ENCODE measurements at regions not wholly inside any gene's neighbourhood (a gene's known extent, or its start where the extent isn't known, plus 50 kb on each side); places are given as distances from the start of the nearest gene placed in this dataset.
A peak's percentile ranks its signal among the peaks of the same experiment; 100 is the strongest.

GRCh38 chr7:22555476-22555875, 55.5 kb upstream of the STEAP1B start:
- Histone ChIP-seq H3K36me3 (ENCODE audit: control insufficient read depth, insufficient read depth, low read length) (no peaks in the 10 kb centered on the region), H2AFZ (no peak overlapping the region), H3K4me2 (ENCODE audit: low read length) (no peak overlapping the region), H3K9me3 (ENCODE audit: control insufficient read depth, low read length) (no peaks in the 10 kb centered on the region), H3K27me3 (ENCODE audit: control insufficient read depth, insufficient read depth, low read length) (no peaks in the 10 kb centered on the region), H3K79me2 (no peaks in the 10 kb centered on the region), H3K4me3 (ENCODE audit: low read depth, low read length) (no peak overlapping the region), H3K27ac (no peak overlapping the region), H3K4me1 (no peaks in the 10 kb centered on the region), H3K9ac (no peak overlapping the region)
- no peak for TF ChIP-seq CTCF (IDR thresholded peaks at IDR 0.05)

DNA sequence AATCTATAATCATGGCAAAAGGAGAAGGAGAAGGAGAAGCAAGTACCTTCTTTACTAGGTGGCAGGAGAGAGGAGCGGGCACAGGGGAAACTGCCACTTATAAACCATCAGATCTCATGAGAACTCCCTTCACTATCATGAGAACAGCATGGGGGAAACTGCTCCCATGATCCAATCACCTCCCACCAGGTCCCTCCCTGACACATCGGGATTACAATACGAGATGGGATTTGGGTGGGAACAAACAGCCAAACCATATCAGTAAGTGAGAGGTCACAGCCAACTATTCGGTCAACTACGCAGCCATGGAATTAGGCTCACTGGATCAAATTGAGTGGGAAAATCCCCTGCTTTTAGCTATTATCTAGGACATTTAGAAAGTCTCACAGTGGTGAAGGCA, 54.2 kb upstream of the STEAP1B start:
- Histone ChIP-seq H3K9ac (no peak overlapping the region), H3K9me3 (ENCODE audit: control insufficient read depth, low read length) (no peaks in the 10 kb centered on the region), H3K27ac (no peak overlapping the region), H2AFZ (no peak overlapping the region), H3K27me3 (ENCODE audit: control insufficient read depth, insufficient read depth, low read length) (no peaks in the 10 kb centered on the region), H3K4me2 (ENCODE audit: low read length) (no peak overlapping the region), H3K4me3 (ENCODE audit: low read depth, low read length) (no peak overlapping the region), H3K36me3 (ENCODE audit: control insufficient read depth, insufficient read depth, low read length) (no peaks in the 10 kb centered on the region), H3K4me1 (no peaks in the 10 kb centered on the region), H3K79me2 (no peaks in the 10 kb centered on the region)
- TF ChIP-seq CTCF (IDR thresholded peaks at IDR 0.05), result no peak

GRCh38 chr7:22551768-22552513, 52.0 kb upstream of the STEAP1B start:
- no peak overlapping the region for H3K9ac ChIP-seq
- H3K36me3 ChIP-seq (ENCODE audit: control insufficient read depth, insufficient read depth, low read length), result no peaks in the 10 kb centered on the region
- no peak overlapping the region for H3K4me2 ChIP-seq (ENCODE audit: low read length)
- TF ChIP-seq CTCF (IDR thresholded peaks at IDR 0.05), result no peak
- no peak overlapping the region for H3K4me3 ChIP-seq (ENCODE audit: low read depth, low read length)
- no peak overlapping the region for H3K27ac ChIP-seq
- no peaks in the 10 kb centered on the region for H3K9me3 ChIP-seq (ENCODE audit: control insufficient read depth, low read length)
- no peaks in the 10 kb centered on the region for H3K79me2 ChIP-seq
- no peaks in the 10 kb centered on the region for H3K4me1 ChIP-seq
- no peaks in the 10 kb centered on the region for H3K27me3 ChIP-seq (ENCODE audit: control insufficient read depth, insufficient read depth, low read length)
- H2AFZ ChIP-seq, result no peak overlapping the region

DNA sequence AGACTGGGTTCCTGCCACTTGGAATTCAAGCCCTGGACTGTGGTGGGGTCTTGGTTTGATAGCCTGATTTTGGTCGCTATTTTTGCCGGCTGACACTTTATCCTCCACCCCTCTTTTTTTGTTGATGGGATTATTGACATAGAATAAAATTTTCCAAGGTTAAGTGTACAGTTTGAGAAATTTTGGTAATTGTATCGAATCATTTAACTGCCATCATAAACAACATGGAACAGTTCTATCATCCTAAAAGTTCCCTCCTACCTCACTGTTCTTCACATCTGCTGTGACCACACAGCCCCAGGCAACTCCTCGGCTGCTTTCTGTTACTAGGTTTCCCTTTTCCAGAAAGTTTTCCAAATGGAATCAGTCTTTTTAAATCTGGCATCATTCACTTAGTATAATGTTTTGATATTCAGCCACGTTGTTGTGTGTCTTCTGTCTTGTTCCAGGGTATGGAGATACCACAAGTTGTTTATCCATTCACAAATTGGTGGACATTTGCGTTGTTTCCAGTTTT, 50.6 kb upstream of the STEAP1B start:
- no peak overlapping the region for H3K9ac ChIP-seq
- no peaks in the 10 kb centered on the region for H3K79me2 ChIP-seq
- peak overlapping the region; percentile 40 for H3K4me2 ChIP-seq (ENCODE audit: low read length)
- no peaks in the 10 kb centered on the region for H3K36me3 ChIP-seq (ENCODE audit: control insufficient read depth, insufficient read depth, low read length)
- peak overlapping the region; percentile 20 for H3K4me3 ChIP-seq (ENCODE audit: low read depth, low read length)
- H3K27ac ChIP-seq, result no peak overlapping the region
- no peaks in the 10 kb centered on the region for H3K27me3 ChIP-seq (ENCODE audit: control insufficient read depth, insufficient read depth, low read length)
- TF ChIP-seq CTCF (IDR thresholded peaks at IDR 0.05), result no peak
- H3K9me3 ChIP-seq (ENCODE audit: control insufficient read depth, low read length), result no peaks in the 10 kb centered on the region
- H2AFZ ChIP-seq, result no peak overlapping the region
- no peaks in the 10 kb centered on the region for H3K4me1 ChIP-seq
